SK-N-SH treated with all-trans-retinoic acid at 6 μM for 48 hours (cell line): ENCODE measurements at regions not wholly inside any gene's neighbourhood (a gene's known extent, or its start where the extent isn't known, plus 50 kb on each side); places are given as distances from the start of the nearest gene placed in this dataset.

ENCODE experiments used
- ATAC-seq: fragments of 200-7000 bp; cut with Tn5 transposase; 3 replicates; pipeline ENCODE4 v1.9.1; 2020; ENCODE audit warnings: mild to moderate bottlenecking, moderate library complexity
- ARNTL ChIP-seq: fragments of 450-650 bp; formaldehyde crosslinking; IDR thresholded peaks from 2 replicates; pipeline ENCODE4 v1.5.0; 2020; ENCODE audit warnings: low read depth, mild to moderate bottlenecking, moderate library complexity, borderline replicate concordance
- BACH2 ChIP-seq: fragments of 250-450 bp; sonication (Bioruptor Pico); IDR thresholded peaks from 2 replicates; pipeline ENCODE4 v1.9.0; 2021; ENCODE audit warnings: mild to moderate bottlenecking, borderline replicate concordance
- CSDC2 ChIP-seq: fragments of 250-450 bp; sonication (Bioruptor Pico); IDR thresholded peaks from 2 replicates; pipeline ENCODE4 v1.5.0; 2020; ENCODE audit warnings: mild to moderate bottlenecking, moderate library complexity
- ESRRG ChIP-seq: fragments of 250-450 bp; sonication (Bioruptor Pico); IDR thresholded peaks from 2 replicates; pipeline ENCODE4 v1.6.1; 2021; ENCODE audit warnings: mild to moderate bottlenecking
- GLIS3 ChIP-seq: fragments of 250-450 bp; sonication (Bioruptor Pico); IDR thresholded peaks from 2 replicates; pipeline ENCODE4 v1.5.0; 2020; ENCODE audit warnings: mild to moderate bottlenecking, moderate library complexity
- ISL1 ChIP-seq: fragments of 250-450 bp; sonication (Bioruptor Pico); IDR thresholded peaks from 2 replicates; pipeline ENCODE4 v2.1.2; 2022; ENCODE audit warnings: mild to moderate bottlenecking, moderate library complexity
- OSR1 ChIP-seq: fragments of 250-450 bp; sonication (Bioruptor Pico); IDR thresholded peaks from 2 replicates; pipeline ENCODE4 v1.8.0; 2022; ENCODE audit warnings: moderate library complexity, mild to moderate bottlenecking, inconsistent platforms
- RARB ChIP-seq: fragments of 250-450 bp; sonication (Bioruptor Pico); IDR thresholded peaks from 2 replicates; pipeline ENCODE4 v1.8.0; 2021; ENCODE audit warnings: mild to moderate bottlenecking, moderate library complexity
- SNAI2 ChIP-seq: fragments of 250-450 bp; sonication (Bioruptor Pico); IDR thresholded peaks from 2 replicates; pipeline ENCODE4 v1.5.0; 2020; ENCODE audit warnings: mild to moderate bottlenecking, moderate library complexity
- TCF4 ChIP-seq: fragments of 250-450 bp; sonication (Bioruptor Pico); IDR thresholded peaks from 2 replicates; pipeline ENCODE4 v1.8.0; 2021; ENCODE audit warnings: mild to moderate bottlenecking, moderate library complexity, borderline replicate concordance
- TOX ChIP-seq: fragments of 250-450 bp; sonication (Bioruptor Pico); IDR thresholded peaks from 2 replicates; pipeline ENCODE4 v1.8.0; 2021; ENCODE audit warnings: mild to moderate bottlenecking, moderate library complexity, borderline replicate concordance
- ZC3H10 ChIP-seq: fragments of 250-450 bp; sonication (Bioruptor Pico); IDR thresholded peaks from 2 replicates; pipeline ENCODE4 v1.5.1; 2021; ENCODE audit warnings: mild to moderate bottlenecking, moderate library complexity
- ZFP3 ChIP-seq: fragments of 250-450 bp; sonication (Bioruptor Pico); IDR thresholded peaks from 2 replicates; pipeline ENCODE4 v1.5.0; 2020; ENCODE audit warnings: mild to moderate bottlenecking, moderate library complexity
- ZNF70 ChIP-seq: fragments of 450-650 bp; formaldehyde crosslinking; IDR thresholded peaks from 2 replicates; pipeline ENCODE4 v1.5.0; 2020; ENCODE audit warnings: mild to moderate bottlenecking, moderate library complexity
- ZNF8 ChIP-seq: fragments of 450-650 bp; formaldehyde crosslinking; IDR thresholded peaks from 2 replicates; pipeline ENCODE4 v1.5.0; 2020; ENCODE audit warnings: mild to moderate bottlenecking, moderate library complexity
- TF ChIP-seq, protein P1 (sequence below): fragments of 250-450 bp; sonication (Bioruptor Pico); IDR thresholded peaks from 2 replicates; pipeline ENCODE4 v1.5.1; 2021; ENCODE audit warnings: mild to moderate bottlenecking, moderate library complexity
- TF ChIP-seq, protein P2 (sequence below): fragments of 250-450 bp; sonication (Bioruptor Pico); IDR thresholded peaks from 2 replicates; pipeline ENCODE4 v1.8.0; 2020; ENCODE audit warnings: mild to moderate bottlenecking, moderate library complexity, borderline replicate concordance
- TF ChIP-seq, protein P3 (sequence below): fragments of 250-450 bp; sonication (Bioruptor Pico); IDR thresholded peaks from 2 replicates; pipeline ENCODE4 v1.5.0; 2020; ENCODE audit warnings: mild to moderate bottlenecking, moderate library complexity
- TF ChIP-seq, protein P4 (sequence below): fragments of 250-450 bp; sonication (Bioruptor Pico); IDR thresholded peaks from 2 replicates; pipeline ENCODE4 v1.8.0; 2021; ENCODE audit warnings: low read depth, mild to moderate bottlenecking, moderate library complexity, borderline replicate concordance

DNA sequence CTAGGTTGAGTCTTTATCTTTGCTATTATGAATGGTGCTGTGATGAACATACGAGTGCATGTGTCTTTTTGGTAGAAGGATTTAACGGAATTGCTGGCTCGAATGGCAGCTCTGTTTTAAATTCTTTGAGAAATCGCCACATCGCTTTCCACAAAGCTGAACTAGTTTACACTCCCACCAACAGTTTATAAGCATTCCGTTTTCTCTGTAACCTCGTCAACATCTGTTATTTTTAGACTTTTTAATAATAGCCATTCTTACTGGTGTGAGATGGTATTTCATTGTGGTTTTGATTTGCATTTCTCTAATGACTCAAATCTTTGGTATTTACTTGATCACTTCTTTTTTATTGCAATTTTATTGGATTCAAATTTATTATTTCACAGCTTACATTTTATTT lies 117.4 kb upstream of the HDGFL1 start:
- no peak for ATAC-seq

DNA sequence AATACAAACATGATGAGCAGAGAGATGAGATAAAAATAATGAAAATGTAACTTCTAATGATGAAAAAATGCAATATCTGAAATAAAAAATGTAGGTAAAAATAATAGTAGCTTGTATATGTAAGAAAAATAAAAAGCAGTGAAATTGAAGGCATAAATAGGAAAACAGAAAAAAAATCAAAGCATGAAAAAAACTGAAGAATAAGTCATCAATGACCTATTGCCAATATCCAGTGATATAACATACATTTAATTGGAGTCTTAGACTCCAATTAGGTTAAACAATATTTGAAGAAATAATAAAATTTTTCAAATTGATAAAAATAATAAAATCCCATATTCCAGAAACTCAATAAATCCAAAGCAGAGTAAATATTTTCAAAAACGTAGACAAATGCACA lies 114.0 kb upstream of the HDGFL1 start:
- ATAC-seq = no peak
- TF ChIP-seq, protein P1, sequence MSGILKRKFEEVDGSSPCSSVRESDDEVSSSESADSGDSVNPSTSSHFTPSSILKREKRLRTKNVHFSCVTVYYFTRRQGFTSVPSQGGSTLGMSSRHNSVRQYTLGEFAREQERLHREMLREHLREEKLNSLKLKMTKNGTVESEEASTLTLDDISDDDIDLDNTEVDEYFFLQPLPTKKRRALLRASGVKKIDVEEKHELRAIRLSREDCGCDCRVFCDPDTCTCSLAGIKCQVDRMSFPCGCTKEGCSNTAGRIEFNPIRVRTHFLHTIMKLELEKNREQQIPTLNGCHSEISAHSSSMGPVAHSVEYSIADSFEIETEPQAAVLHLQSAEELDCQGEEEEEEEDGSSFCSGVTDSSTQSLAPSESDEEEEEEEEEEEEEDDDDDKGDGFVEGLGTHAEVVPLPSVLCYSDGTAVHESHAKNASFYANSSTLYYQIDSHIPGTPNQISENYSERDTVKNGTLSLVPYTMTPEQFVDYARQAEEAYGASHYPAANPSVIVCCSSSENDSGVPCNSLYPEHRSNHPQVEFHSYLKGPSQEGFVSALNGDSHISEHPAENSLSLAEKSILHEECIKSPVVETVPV (CRISPR knock-in tag) = no peak
- TF ChIP-seq ZFP3 (CRISPR knock-in tag) = no peak
- no peak for TF ChIP-seq ZC3H10 (CRISPR knock-in tag)
- no peak for TF ChIP-seq ZNF8 (CRISPR knock-in tag)
- TF ChIP-seq ESRRG (CRISPR knock-in tag) = no peak
- TF ChIP-seq ZNF70 (CRISPR knock-in tag) = no peak
- TF ChIP-seq TCF4 (CRISPR knock-in tag) = no peak
- TF ChIP-seq SNAI2 = no peak
- TF ChIP-seq OSR1 = no peak
- TF ChIP-seq, protein P2, sequence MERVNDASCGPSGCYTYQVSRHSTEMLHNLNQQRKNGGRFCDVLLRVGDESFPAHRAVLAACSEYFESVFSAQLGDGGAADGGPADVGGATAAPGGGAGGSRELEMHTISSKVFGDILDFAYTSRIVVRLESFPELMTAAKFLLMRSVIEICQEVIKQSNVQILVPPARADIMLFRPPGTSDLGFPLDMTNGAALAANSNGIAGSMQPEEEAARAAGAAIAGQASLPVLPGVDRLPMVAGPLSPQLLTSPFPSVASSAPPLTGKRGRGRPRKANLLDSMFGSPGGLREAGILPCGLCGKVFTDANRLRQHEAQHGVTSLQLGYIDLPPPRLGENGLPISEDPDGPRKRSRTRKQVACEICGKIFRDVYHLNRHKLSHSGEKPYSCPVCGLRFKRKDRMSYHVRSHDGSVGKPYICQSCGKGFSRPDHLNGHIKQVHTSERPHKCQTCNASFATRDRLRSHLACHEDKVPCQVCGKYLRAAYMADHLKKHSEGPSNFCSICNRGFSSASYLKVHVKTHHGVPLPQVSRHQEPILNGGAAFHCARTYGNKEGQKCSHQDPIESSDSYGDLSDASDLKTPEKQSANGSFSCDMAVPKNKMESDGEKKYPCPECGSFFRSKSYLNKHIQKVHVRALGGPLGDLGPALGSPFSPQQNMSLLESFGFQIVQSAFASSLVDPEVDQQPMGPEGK (CRISPR knock-in tag) = no peak
- no peak for TF ChIP-seq ARNTL (CRISPR knock-in tag)
- TF ChIP-seq RARB (CRISPR knock-in tag) = no peak
- TF ChIP-seq CSDC2 (CRISPR knock-in tag) = no peak

More for the DNA sequence above, 117.4 kb upstream of the HDGFL1 start:
- TF ChIP-seq ZFP3 (CRISPR knock-in tag) = no peak
- TF ChIP-seq ZNF70 (CRISPR knock-in tag) = no peak
- TF ChIP-seq, all 23 proteins: peak for 0

DNA sequence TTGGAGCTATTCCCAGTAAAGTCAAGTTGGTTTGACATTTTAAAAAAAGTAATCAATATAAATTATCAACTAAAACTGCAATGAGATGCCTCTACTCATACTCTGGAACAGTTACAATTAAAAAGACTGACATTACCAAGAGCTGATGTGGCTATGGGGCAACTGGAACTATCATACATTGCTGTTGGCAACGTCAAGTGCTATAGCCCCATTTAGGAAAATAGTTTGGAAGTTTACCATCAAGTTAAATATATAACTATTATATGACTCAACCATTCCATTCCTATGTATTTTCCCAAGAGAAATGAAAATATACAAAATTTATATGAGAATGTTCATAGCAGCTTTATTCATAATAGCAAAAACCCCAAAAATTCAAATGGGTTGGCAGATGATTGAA lies 111.4 kb upstream of the HDGFL1 start:
- no peak for TF ChIP-seq TOX (CRISPR knock-in tag)
- no peak for TF ChIP-seq ARNTL (CRISPR knock-in tag)
- TF ChIP-seq, protein P3, sequence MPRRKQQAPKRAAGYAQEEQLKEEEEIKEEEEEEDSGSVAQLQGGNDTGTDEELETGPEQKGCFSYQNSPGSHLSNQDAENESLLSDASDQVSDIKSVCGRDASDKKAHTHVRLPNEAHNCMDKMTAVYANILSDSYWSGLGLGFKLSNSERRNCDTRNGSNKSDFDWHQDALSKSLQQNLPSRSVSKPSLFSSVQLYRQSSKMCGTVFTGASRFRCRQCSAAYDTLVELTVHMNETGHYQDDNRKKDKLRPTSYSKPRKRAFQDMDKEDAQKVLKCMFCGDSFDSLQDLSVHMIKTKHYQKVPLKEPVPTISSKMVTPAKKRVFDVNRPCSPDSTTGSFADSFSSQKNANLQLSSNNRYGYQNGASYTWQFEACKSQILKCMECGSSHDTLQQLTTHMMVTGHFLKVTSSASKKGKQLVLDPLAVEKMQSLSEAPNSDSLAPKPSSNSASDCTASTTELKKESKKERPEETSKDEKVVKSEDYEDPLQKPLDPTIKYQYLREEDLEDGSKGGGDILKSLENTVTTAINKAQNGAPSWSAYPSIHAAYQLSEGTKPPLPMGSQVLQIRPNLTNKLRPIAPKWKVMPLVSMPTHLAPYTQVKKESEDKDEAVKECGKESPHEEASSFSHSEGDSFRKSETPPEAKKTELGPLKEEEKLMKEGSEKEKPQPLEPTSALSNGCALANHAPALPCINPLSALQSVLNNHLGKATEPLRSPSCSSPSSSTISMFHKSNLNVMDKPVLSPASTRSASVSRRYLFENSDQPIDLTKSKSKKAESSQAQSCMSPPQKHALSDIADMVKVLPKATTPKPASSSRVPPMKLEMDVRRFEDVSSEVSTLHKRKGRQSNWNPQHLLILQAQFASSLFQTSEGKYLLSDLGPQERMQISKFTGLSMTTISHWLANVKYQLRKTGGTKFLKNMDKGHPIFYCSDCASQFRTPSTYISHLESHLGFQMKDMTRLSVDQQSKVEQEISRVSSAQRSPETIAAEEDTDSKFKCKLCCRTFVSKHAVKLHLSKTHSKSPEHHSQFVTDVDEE (CRISPR knock-in tag) = no peak
- TF ChIP-seq, protein P2 (CRISPR knock-in tag) = no peak
- TF ChIP-seq ZNF8 (CRISPR knock-in tag) = no peak
- TF ChIP-seq, all 23 proteins: peak for 0
- no peak for ATAC-seq

DNA sequence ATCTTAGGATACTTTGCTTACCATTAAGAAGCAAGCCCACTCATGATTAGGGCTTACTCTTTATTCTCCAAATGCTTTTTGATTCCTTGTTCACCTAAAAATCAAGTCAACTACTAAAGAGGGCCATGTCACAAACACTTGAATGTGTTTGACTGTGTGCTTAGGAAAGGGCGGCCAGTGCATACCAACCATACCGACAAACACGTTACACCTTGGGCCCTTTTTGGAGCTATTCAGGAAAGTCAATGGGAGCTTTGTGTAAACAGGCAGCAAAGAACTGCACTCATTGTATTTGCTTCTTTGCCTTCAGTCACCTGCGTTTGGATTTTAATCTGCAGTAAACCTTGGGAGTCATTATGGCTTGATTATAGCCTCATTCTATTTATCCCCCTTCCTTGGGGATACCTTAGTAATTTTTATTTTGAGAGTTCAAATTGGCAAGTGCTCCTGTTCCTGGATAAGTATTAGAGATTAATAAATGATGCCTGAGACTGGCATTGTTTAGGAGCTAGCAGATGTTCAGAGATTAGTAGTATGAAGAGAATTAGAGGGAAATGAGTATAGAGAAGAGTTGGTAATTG lies 102.6 kb upstream of the HDGFL1 start:
- TF ChIP-seq RARB (CRISPR knock-in tag) (no peak), GLIS3 (no peak), TOX (CRISPR knock-in tag) (no peak), ZFP3 (CRISPR knock-in tag) (no peak), BACH2 (CRISPR knock-in tag) (no peak), ZC3H10 (CRISPR knock-in tag) (no peak), ISL1 (CRISPR knock-in tag) (no peak)
- TF ChIP-seq, protein P3 (CRISPR knock-in tag) = no peak
- TF ChIP-seq, protein P4, sequence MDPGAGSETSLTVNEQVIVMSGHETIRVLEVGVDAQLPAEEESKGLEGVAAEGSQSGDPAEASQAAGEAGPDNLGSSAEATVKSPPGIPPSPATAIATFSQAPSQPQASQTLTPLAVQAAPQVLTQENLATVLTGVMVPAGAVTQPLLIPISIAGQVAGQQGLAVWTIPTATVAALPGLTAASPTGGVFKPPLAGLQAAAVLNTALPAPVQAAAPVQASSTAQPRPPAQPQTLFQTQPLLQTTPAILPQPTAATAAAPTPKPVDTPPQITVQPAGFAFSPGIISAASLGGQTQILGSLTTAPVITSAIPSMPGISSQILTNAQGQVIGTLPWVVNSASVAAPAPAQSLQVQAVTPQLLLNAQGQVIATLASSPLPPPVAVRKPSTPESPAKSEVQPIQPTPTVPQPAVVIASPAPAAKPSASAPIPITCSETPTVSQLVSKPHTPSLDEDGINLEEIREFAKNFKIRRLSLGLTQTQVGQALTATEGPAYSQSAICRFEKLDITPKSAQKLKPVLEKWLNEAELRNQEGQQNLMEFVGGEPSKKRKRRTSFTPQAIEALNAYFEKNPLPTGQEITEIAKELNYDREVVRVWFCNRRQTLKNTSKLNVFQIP = no peak
- no peak for ATAC-seq
